Adrenal gland (tissue), 5 donors: ENCODE measurements at regions not wholly inside any gene's neighbourhood (a gene's known extent, or its start where the extent isn't known, plus 50 kb on each side); places are given as distances from the start of the nearest gene placed in this dataset.

ENCODE experiments used
- CTCF ChIP-seq, 6 experiments: fragments of 450-650 bp in 4 of 6; fragments of 200-600 bp in 2 of 6; sonication (generic) in 1 of 6; IDR thresholded peaks; 1 replicate in 5 of 6; 2 replicates in 1 of 6; pipeline versions ENCODE4 v1.5.1 to v1.8.0; 2016 to 2021; ENCODE audit warnings: antibody characterized with exemption in 6 of 6, mild to moderate bottlenecking in 2 of 6, moderate library complexity in 1 of 6
- POLR2A ChIP-seq, 2 donors: fragments of 450-650 bp; IDR thresholded peaks; one replicate each; pipeline ENCODE4 v1.6.1; 2017; ENCODE audit warnings: antibody characterized with exemption in 2 of 2, mild to moderate bottlenecking in 2 of 2, moderate library complexity in 1 of 2
- donor health status: DM: no; HTN: no; CAD: no.

- TF ChIP-seq CTCF (IDR thresholded peaks at IDR 0.05) (no peak), POLR2A (IDR thresholded peaks at IDR 0.05) (no peak)
Measured at GRCh38 chr13:97631158-97631557, 197.2 kb downstream of the RAP2A start.
